ENCODE measurements at regions not wholly inside any gene's neighbourhood (a gene's known extent, or its start where the extent isn't known, plus 50 kb on each side); places are given as distances from the start of the nearest gene placed in this dataset.

- Histone ChIP-seq H3K9me3 (ENCODE audit: control insufficient read depth, insufficient read depth, low read depth, low read length) (no peaks in the 10 kb centered on the region), H3K4me3 (ENCODE audit: low read depth in 2 of 2, low read length in 2 of 2) (no peak overlapping the region), H3K4me1 (ENCODE audit: control insufficient read depth, insufficient read depth, low read length) (no peaks in the 10 kb centered on the region; the same call in 1 of the 2 replicates), H3K27ac (ENCODE audit: low read length) (no peak overlapping the region), H3K27me3 (ENCODE audit: control insufficient read depth, insufficient read depth, low read length) (no peaks in the 10 kb centered on the region), H3K36me3 (ENCODE audit: control insufficient read depth, insufficient read depth, low read length) (no peaks in the 10 kb centered on the region)
- ChIA-PET CTCF (no interaction called here), POLR2A (no interaction called here)
- in situ Hi-C loops (cut with HindIII; ENCODE audit: low pct_unique_long_range_greater_than_20kb, low sequenced_read_pairs), result no loop called here
- no TSS peak for BruUV-seq (replicated peaks)
- DNase-seq (ENCODE audit: low read depth, low spot score) (no peak), ATAC-seq (no peak)
- intact Hi-C loops (cut with micrococcal nuclease; ENCODE audit: unreplicated experiment), result no loop called here
- no peak for TF ChIP-seq SIN3A (IDR thresholded peaks at IDR 0.05; ENCODE audit: borderline replicate concordance, insufficient read depth, low read depth, low read length)
- TF ChIP-seq POLR2AphosphoS5 (IDR thresholded peaks at IDR 0.05; ENCODE audit: low read depth, low read length), result no peak
- TF ChIP-seq REST (IDR thresholded peaks at IDR 0.05; ENCODE audit: insufficient read depth in 1 of 2, low read depth in 2 of 2, low read length in 1 of 2), result no peak
- TF ChIP-seq TCF7L2 (IDR thresholded peaks at IDR 0.05; ENCODE audit: low read depth, low read length), result no peak
- TF ChIP-seq CTCF (IDR thresholded peaks at IDR 0.05), result no peak
These were observed 52.1 kb upstream of the F3 start for GRCh38 chr1:94593611-94594010.

GRCh38 chr1:94592571-94592920 lies 51.0 kb upstream of the F3 start:
- no peaks in the 10 kb centered on the region for H3K9me3 ChIP-seq (ENCODE audit: control insufficient read depth, insufficient read depth, low read depth, low read length)
- no peaks in the 10 kb centered on the region for H3K36me3 ChIP-seq (ENCODE audit: control insufficient read depth, insufficient read depth, low read length)
- no peaks in the 10 kb centered on the region for H3K4me1 ChIP-seq (ENCODE audit: control insufficient read depth, insufficient read depth, low read length)
- BruUV-seq (replicated peaks), result no TSS peak
- ChIA-PET POLR2A (no interaction called here), CTCF (no interaction called here)
- no peak overlapping the region for H3K27ac ChIP-seq (ENCODE audit: low read length)
- no peaks in the 10 kb centered on the region for H3K27me3 ChIP-seq (ENCODE audit: control insufficient read depth, insufficient read depth, low read length)
- intact Hi-C loops (cut with micrococcal nuclease; ENCODE audit: unreplicated experiment) (no loop called here), in situ Hi-C loops (cut with HindIII; ENCODE audit: low pct_unique_long_range_greater_than_20kb, low sequenced_read_pairs) (no loop called here)
- TF ChIP-seq POLR2AphosphoS5 (IDR thresholded peaks at IDR 0.05; ENCODE audit: low read depth, low read length) (no peak), CTCF (IDR thresholded peaks at IDR 0.05) (no peak), REST (IDR thresholded peaks at IDR 0.05; ENCODE audit: insufficient read depth in 1 of 2, low read depth in 2 of 2, low read length in 1 of 2) (no peak), SIN3A (IDR thresholded peaks at IDR 0.05; ENCODE audit: borderline replicate concordance, insufficient read depth, low read depth, low read length) (no peak)
- no peak overlapping the region for H3K4me3 ChIP-seq (ENCODE audit: low read depth in 2 of 2, low read length in 2 of 2)
- no peak for DNase-seq (ENCODE audit: low read depth, low spot score)
- ATAC-seq, result no peak
